B cell (primary cell): ENCODE measurements at regions not wholly inside any gene's neighbourhood (a gene's known extent, or its start where the extent isn't known, plus 50 kb on each side); places are given as distances from the start of the nearest gene placed in this dataset.

Experiments used
- CTCF ChIP-seq: fragments of 200-600 bp; IDR thresholded peaks from one replicate; pipeline ENCODE4 v1.8.0; 2022; ENCODE audit warnings: antibody characterized with exemption, mild to moderate bottlenecking
- EZH2 ChIP-seq: IDR thresholded peaks from 2 replicates; pipeline ENCODE4 v1.6.1; 2012; ENCODE audit warnings: borderline replicate concordance, low read depth, mild to moderate bottlenecking, moderate library complexity, low read length; ENCODE audit not compliant: insufficient read depth, poor library complexity, severe bottlenecking

GRCh38 chrY:15560840-15561239, 1036.5 kb downstream of the NLGN4Y start:
- no peak for TF ChIP-seq EZH2
- TF ChIP-seq CTCF = no peak
